GM12875 (cell line): ENCODE measurements at regions not wholly inside any gene's neighbourhood (a gene's known extent, or its start where the extent isn't known, plus 50 kb on each side); places are given as distances from the start of the nearest gene placed in this dataset.

Experiments
- H3K4me3 ChIP-seq: one replicate; pipeline ENCODE4 v1.5.1; 2011; ENCODE audit warnings: low read depth, low read length, control low read depth
- CTCF ChIP-seq: IDR thresholded peaks from 2 replicates; pipeline ENCODE4 v1.5.1; 2011; ENCODE audit warnings: low read depth, mild to moderate bottlenecking, control low read depth, inconsistent platforms, low read length, moderate library complexity, borderline replicate concordance; ENCODE audit not compliant: insufficient read depth

GRCh38 chr13:89307278-89307677 lies 1636.1 kb downstream of the SLITRK5 start:
- TF ChIP-seq CTCF, result no peak
- H3K4me3 ChIP-seq, result no peak overlapping the region

GRCh38 chr13:89310943-89311672 lies 1639.9 kb downstream of the SLITRK5 start:
- H3K4me3 ChIP-seq, result no peak overlapping the region
- TF ChIP-seq CTCF, result no peak

- TF ChIP-seq CTCF, result no peak
Measured at GRCh38 chr13:89315287-89315686, 1644.1 kb downstream of the SLITRK5 start.

GRCh38 chr13:89322466-89322865 lies 1651.3 kb downstream of the SLITRK5 start:
- TF ChIP-seq CTCF, result no peak
- no peak overlapping the region for H3K4me3 ChIP-seq

More at GRCh38 chr13:89315287-89315686, 1644.1 kb downstream of the SLITRK5 start:
- H3K4me3 ChIP-seq, result no peak overlapping the region

- H3K4me3 ChIP-seq, result no peak overlapping the region
- no peak for TF ChIP-seq CTCF
Measured at GRCh38 chr13:89324582-89324981, 1653.4 kb downstream of the SLITRK5 start.

GRCh38 chr13:89343165-89343564 lies 1672.0 kb downstream of the SLITRK5 start:
- H3K4me3 ChIP-seq, result no peak overlapping the region
- TF ChIP-seq CTCF, result no peak

GRCh38 chr13:89352384-89352783 lies 1681.2 kb downstream of the SLITRK5 start:
- TF ChIP-seq CTCF, result no peak
- no peak overlapping the region for H3K4me3 ChIP-seq
